ENCODE measurements at regions not wholly inside any gene's neighbourhood (a gene's known extent, or its start where the extent isn't known, plus 50 kb on each side); places are given as distances from the start of the nearest gene placed in this dataset.

GRCh38 chr15:46996359-46996758 is 720.9 kb upstream of the SEMA6D start:
- no peaks in the 10 kb centered on the region for H3K36me3 ChIP-seq (ENCODE audit: insufficient read depth, low read length)
- ChIA-PET POLR2A (ENCODE audit: partially characterized antibody) (no interaction called here), CTCF (ENCODE audit: partially characterized antibody) (no interaction called here)
- no peaks in the 10 kb centered on the region for H3K4me1 ChIP-seq (ENCODE audit: insufficient read depth, low read length)
- Mint-ChIP-seq H3K27ac (no peak overlapping the region), H3K4me3 (no peak overlapping the region), H3K9me3 (peaks cover 8 to 41% (median 22%) of the 10 kb centered on the region in 8 donors), H3K4me1 (no peaks in the 10 kb centered on the region), H3K36me3 (no peaks in the 10 kb centered on the region), H3K27me3 (no peaks in the 10 kb centered on the region)
- intact Hi-C loops (cut with micrococcal nuclease), result no loop called here
- peak in 1 of 5 donors; percentile 18 for DNase-seq
- no peak overlapping the region for H3K27ac ChIP-seq (ENCODE audit: low read depth, low read length)
- no peak overlapping the region for H3K4me3 ChIP-seq (ENCODE audit: low read length in 2 of 2)
- H3K27me3 ChIP-seq (ENCODE audit: insufficient read depth, low read length), result no peaks in the 10 kb centered on the region
- no peaks in the 10 kb centered on the region for H3K9me3 ChIP-seq (ENCODE audit: control insufficient read depth in 1 of 2, low read length in 2 of 2)

DNA sequence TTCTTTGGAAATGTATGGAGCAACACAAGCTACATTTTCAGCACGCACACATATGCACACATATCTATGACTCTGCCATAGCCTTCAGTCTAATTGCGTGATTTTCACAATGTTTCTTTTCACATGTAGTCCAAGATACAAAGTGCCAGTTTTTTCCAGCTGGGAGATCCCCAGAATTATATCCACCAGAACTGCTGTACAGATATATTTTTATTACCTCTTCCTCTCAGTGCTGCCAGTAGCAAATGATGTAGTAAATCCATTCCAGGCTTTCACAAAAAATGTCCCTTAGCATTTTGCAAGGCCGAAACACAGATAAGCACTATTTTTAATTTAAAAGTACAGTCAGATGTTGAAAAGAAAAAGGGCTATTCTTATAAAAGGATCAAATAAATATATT is 719.8 kb upstream of the SEMA6D start:
- Histone ChIP-seq H3K4me3 (ENCODE audit: low read length in 2 of 2) (no peak overlapping the region), H3K27me3 (ENCODE audit: insufficient read depth, low read length) (no peaks in the 10 kb centered on the region), H3K9me3 (ENCODE audit: control insufficient read depth in 1 of 2, low read length in 2 of 2) (no peaks in the 10 kb centered on the region), H3K36me3 (ENCODE audit: insufficient read depth, low read length) (no peaks in the 10 kb centered on the region), H3K27ac (ENCODE audit: low read depth, low read length) (no peak overlapping the region), H3K4me1 (ENCODE audit: insufficient read depth, low read length) (no peaks in the 10 kb centered on the region)
- intact Hi-C loops (cut with micrococcal nuclease), result no loop called here
- Mint-ChIP-seq H3K27ac (no peak overlapping the region), H3K36me3 (no peaks in the 10 kb centered on the region), H3K4me1 (no peaks in the 10 kb centered on the region), H3K9me3 (peaks cover 8 to 41% (median 23%) of the 10 kb centered on the region in 8 donors), H3K4me3 (no peak overlapping the region), H3K27me3 (no peaks in the 10 kb centered on the region)
- DNase-seq, result no peak
- ChIA-PET CTCF (ENCODE audit: partially characterized antibody) (no interaction called here), POLR2A (ENCODE audit: partially characterized antibody) (no interaction called here)

GRCh38 chr15:47003568-47003967 is 713.7 kb upstream of the SEMA6D start:
- no peak overlapping the region for H3K27ac ChIP-seq (ENCODE audit: low read depth, low read length)
- Mint-ChIP-seq H3K4me1 (no peaks in the 10 kb centered on the region), H3K36me3 (no peaks in the 10 kb centered on the region), H3K9me3 (peaks cover 2 to 37% (median 18%) of the 10 kb centered on the region in 8 donors), H3K4me3 (no peak overlapping the region), H3K27ac (no peak overlapping the region), H3K27me3 (no peaks in the 10 kb centered on the region)
- H3K9me3 ChIP-seq (ENCODE audit: control insufficient read depth in 1 of 2, low read length in 2 of 2), result no peaks in the 10 kb centered on the region
- intact Hi-C loops (cut with micrococcal nuclease), result no loop called here
- H3K4me1 ChIP-seq (ENCODE audit: insufficient read depth, low read length), result no peaks in the 10 kb centered on the region
- H3K4me3 ChIP-seq (ENCODE audit: low read length in 2 of 2), result no peak overlapping the region
- CTCF ChIA-PET (ENCODE audit: partially characterized antibody), result no interaction called here
- H3K36me3 ChIP-seq (ENCODE audit: insufficient read depth, low read length), result no peaks in the 10 kb centered on the region
- no peaks in the 10 kb centered on the region for H3K27me3 ChIP-seq (ENCODE audit: insufficient read depth, low read length)
- no peak for DNase-seq
- POLR2A ChIA-PET (ENCODE audit: partially characterized antibody), result no interaction called here

DNA sequence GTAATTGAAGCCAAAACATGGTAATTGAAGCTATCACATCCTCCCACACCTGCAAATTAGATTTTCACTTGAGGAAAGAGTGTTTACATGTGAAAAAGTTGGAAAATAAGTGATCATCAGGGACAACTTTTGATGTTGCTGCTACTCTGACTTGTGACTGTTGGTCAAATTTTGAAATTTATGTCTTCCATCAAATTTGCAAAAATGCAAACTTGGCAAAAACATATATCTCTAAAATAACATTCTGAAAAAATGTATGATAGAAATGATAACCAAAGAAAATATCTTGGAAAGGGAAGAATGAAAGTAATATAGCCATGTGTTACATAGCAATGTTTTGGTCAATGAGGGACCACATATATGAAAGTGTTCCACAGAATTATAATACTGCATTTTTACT is 703.9 kb upstream of the SEMA6D start:
- intact Hi-C loops (cut with micrococcal nuclease), result no loop called here
- Mint-ChIP-seq H3K4me1 (no peaks in the 10 kb centered on the region), H3K27ac (no peak overlapping the region)

GRCh38 chr15:47027322-47027946 is 689.9 kb upstream of the SEMA6D start:
- H3K4me1 Mint-ChIP-seq, result no peaks in the 10 kb centered on the region
- no peak overlapping the region for H3K4me3 Mint-ChIP-seq
- Histone ChIP-seq H3K4me1 (ENCODE audit: insufficient read depth, low read length) (no peaks in the 10 kb centered on the region), H3K27me3 (ENCODE audit: insufficient read depth, low read length) (no peaks in the 10 kb centered on the region), H3K9me3 (ENCODE audit: control insufficient read depth in 1 of 2, low read length in 2 of 2) (peaks cover 0 to 5% of the 10 kb centered on the region in 2 donors), H3K27ac (ENCODE audit: low read depth, low read length) (no peak overlapping the region), H3K36me3 (ENCODE audit: insufficient read depth, low read length) (no peaks in the 10 kb centered on the region), H3K4me3 (ENCODE audit: low read length in 2 of 2) (no peak overlapping the region)
- H3K9me3 Mint-ChIP-seq, result peaks cover 4 to 27% (median 13%) of the 10 kb centered on the region in 8 donors
- intact Hi-C loops (cut with micrococcal nuclease), result no loop called here
- DNase-seq, result no peak
- H3K36me3 Mint-ChIP-seq, result no peaks in the 10 kb centered on the region
- H3K27ac Mint-ChIP-seq, result no peak overlapping the region
- H3K27me3 Mint-ChIP-seq, result no peaks in the 10 kb centered on the region
- POLR2A ChIA-PET (ENCODE audit: partially characterized antibody), result no interaction called here
- CTCF ChIA-PET (ENCODE audit: partially characterized antibody), result no interaction called here

More for the DNA sequence above, 703.9 kb upstream of the SEMA6D start:
- Histone ChIP-seq H3K4me3 (ENCODE audit: low read length in 2 of 2) (no peak overlapping the region), H3K9me3 (ENCODE audit: control insufficient read depth in 1 of 2, low read length in 2 of 2) (peaks cover 0 to 9% of the 10 kb centered on the region in 2 donors), H3K27me3 (ENCODE audit: insufficient read depth, low read length) (no peaks in the 10 kb centered on the region), H3K27ac (ENCODE audit: low read depth, low read length) (no peak overlapping the region), H3K4me1 (ENCODE audit: insufficient read depth, low read length) (no peaks in the 10 kb centered on the region), H3K36me3 (ENCODE audit: insufficient read depth, low read length) (no peaks in the 10 kb centered on the region)
- Mint-ChIP-seq H3K27me3 (no peaks in the 10 kb centered on the region), H3K4me3 (no peak overlapping the region), H3K9me3 (peaks cover 3 to 15% (median 8%) of the 10 kb centered on the region in 8 donors), H3K36me3 (no peaks in the 10 kb centered on the region)
- ChIA-PET CTCF (ENCODE audit: partially characterized antibody) (no interaction called here), POLR2A (ENCODE audit: partially characterized antibody) (no interaction called here)
- DNase-seq, result no peak

GRCh38 chr15:47035475-47036406 is 681.6 kb upstream of the SEMA6D start:
- H3K9me3 Mint-ChIP-seq, result peaks cover 0 to 3% (median under 1%) of the 10 kb centered on the region in 8 donors
- POLR2A ChIA-PET (ENCODE audit: partially characterized antibody), result no interaction called here

DNA sequence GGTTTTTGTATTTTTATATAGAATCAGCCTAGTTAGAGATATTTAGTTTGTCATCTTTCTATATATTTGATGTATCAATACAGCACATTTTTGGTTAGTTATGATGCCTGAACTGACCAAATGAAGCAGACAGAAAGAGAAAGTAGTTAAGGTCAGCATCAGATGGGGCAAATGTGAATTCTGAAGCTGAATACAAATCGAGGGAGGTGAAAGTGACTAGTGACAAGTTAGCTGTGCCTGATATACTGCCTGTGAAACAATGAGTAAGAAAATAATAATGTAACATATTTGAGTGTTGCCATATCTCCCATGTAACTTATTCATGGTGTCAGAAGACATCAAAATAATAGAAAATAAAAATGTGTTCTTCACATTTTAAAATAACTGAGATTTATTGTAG is 680.3 kb upstream of the SEMA6D start:
- H3K4me3 Mint-ChIP-seq, result no peak overlapping the region
- no peaks in the 10 kb centered on the region for H3K27me3 Mint-ChIP-seq
- Histone ChIP-seq H3K27me3 (ENCODE audit: insufficient read depth, low read length) (no peaks in the 10 kb centered on the region), H3K4me1 (ENCODE audit: insufficient read depth, low read length) (no peaks in the 10 kb centered on the region), H3K9me3 (ENCODE audit: control insufficient read depth in 1 of 2, low read length in 2 of 2) (no peaks in the 10 kb centered on the region), H3K36me3 (ENCODE audit: insufficient read depth, low read length) (no peaks in the 10 kb centered on the region), H3K27ac (ENCODE audit: low read depth, low read length) (no peak overlapping the region), H3K4me3 (ENCODE audit: low read length in 2 of 2) (no peak overlapping the region)
- CTCF ChIA-PET (ENCODE audit: partially characterized antibody), result no interaction called here
- no peak overlapping the region for H3K27ac Mint-ChIP-seq
- H3K9me3 Mint-ChIP-seq, result peaks cover 0 to 3% (median under 1%) of the 10 kb centered on the region in 8 donors
- no peaks in the 10 kb centered on the region for H3K4me1 Mint-ChIP-seq
- POLR2A ChIA-PET (ENCODE audit: partially characterized antibody), result no interaction called here
- intact Hi-C loops (cut with micrococcal nuclease), result no loop called here
- no peak for DNase-seq
- H3K36me3 Mint-ChIP-seq, result no peaks in the 10 kb centered on the region

More at GRCh38 chr15:47035475-47036406, 681.6 kb upstream of the SEMA6D start:
- Histone ChIP-seq H3K36me3 (ENCODE audit: insufficient read depth, low read length) (no peaks in the 10 kb centered on the region), H3K4me3 (ENCODE audit: low read length in 2 of 2) (no peak overlapping the region), H3K27ac (ENCODE audit: low read depth, low read length) (no peak overlapping the region), H3K4me1 (ENCODE audit: insufficient read depth, low read length) (no peaks in the 10 kb centered on the region), H3K27me3 (ENCODE audit: insufficient read depth, low read length) (no peaks in the 10 kb centered on the region), H3K9me3 (ENCODE audit: control insufficient read depth in 1 of 2, low read length in 2 of 2) (no peaks in the 10 kb centered on the region)
- CTCF ChIA-PET (ENCODE audit: partially characterized antibody), result no interaction called here
- no peak for DNase-seq
- Mint-ChIP-seq H3K27ac (no peak overlapping the region), H3K27me3 (no peaks in the 10 kb centered on the region), H3K4me1 (no peaks in the 10 kb centered on the region), H3K36me3 (no peaks in the 10 kb centered on the region), H3K4me3 (no peak overlapping the region)
- intact Hi-C loops (cut with micrococcal nuclease), result no loop called here
